ENCODE measurements at regions not wholly inside any gene's neighbourhood (a gene's known extent, or its start where the extent isn't known, plus 50 kb on each side); places are given as distances from the start of the nearest gene placed in this dataset.
"Not testable (repeated sequence)": the region's sequence is repeated elsewhere in the genome, so short reads cannot be mapped to it uniquely, and the experiment has no call there.

DNA sequence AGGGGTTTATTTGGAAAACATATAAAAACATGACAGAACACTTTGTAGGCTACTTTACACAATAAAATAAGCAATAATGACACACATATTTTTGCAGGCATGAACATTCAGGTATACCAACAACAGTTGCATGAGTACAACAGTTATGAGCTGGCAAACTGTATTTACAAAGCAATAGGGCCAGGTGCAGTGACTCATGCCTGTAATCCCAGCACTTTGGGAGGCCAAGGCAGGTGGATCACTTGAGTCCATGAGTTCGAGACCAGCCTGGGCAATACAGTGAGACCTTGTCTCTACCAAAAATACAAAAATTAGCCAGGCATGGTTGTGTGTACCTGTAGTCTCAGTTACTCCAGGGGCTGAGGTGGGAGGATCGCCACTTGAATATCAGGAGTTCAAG, 101.1 kb downstream of the BMP4 start:
- DNase-seq = no peak

- no peak for DNase-seq
Measured at GRCh38 chr14:53855127-53855526, 101.5 kb downstream of the BMP4 start.

GRCh38 chr14:53851394-53852090, 105.1 kb downstream of the BMP4 start:
- no peak for DNase-seq

- DNase-seq = no peak
Measured at GRCh38 chr14:53850714-53851296, 105.8 kb downstream of the BMP4 start.

DNA sequence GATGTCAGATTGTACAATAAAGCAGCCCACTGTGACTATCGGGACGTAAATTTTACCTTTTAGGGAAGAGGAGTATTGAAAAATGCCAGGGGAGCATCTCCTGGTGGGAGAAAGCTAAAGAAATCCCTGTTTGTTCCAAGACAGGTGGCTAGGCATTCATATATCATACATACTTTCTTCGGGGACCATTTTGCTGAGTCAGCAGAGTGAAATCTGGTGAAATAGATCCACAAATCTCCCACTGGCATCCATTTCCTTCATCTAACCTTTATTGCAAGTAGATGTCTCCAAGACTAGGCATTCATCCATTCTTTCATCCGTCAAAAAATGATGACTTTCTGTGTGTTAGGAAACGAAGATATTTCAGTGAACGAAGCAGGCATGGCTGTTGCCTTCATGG, 107.1 kb downstream of the BMP4 start:
- no peak for DNase-seq

- no peak for DNase-seq
Measured at GRCh38 chr14:53848854-53849253, 107.8 kb downstream of the BMP4 start.

- DNase-seq = no peak
Measured at GRCh38 chr14:53847881-53848280, 108.7 kb downstream of the BMP4 start.

GRCh38 chr14:53847057-53847456, 109.6 kb downstream of the BMP4 start:
- DNase-seq = no peak

DNA sequence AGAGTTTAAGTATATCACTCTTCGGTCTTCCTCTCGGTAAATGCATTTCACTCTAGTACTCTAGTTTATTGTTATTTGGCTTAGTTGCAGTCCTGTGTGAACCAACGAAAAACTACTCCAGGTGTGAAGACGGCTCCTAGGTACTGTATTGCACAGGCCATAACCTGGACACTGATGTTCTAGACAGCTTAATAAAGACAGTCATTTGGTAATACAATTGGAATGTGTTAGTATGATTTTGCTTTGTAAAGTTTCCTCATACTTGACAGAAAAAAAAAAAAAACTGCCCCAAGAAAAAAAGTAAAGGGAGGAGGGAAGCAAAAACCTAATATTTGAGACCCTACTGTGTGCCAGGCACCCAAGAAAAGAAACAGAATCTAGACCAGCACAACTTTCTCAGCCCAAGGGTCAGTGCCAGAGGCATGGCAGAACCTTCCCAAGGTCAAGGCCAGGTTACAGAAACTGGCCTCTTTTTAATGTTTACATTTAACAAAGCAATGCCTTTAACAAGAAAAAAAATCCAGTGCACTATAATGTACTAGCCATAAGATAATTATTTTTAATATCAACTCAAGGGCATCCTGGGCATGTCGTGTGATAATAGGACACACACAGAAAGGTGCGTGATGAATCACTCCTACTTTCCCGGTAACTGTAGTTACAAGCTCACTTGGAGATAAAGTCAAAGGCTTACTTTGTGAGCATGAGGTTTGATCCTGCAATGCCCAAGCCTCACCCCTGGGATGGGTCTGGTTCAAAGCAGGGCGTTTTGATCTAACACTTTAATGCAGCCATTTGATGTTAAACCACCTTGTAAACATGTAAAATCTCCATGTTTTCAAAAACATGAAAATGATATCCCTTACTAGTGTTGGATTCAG, 110.6 kb downstream of the BMP4 start:
- DNase-seq = no peak

- no peak for DNase-seq
Measured at GRCh38 chr14:53842938-53843337, 113.7 kb downstream of the BMP4 start.

DNA sequence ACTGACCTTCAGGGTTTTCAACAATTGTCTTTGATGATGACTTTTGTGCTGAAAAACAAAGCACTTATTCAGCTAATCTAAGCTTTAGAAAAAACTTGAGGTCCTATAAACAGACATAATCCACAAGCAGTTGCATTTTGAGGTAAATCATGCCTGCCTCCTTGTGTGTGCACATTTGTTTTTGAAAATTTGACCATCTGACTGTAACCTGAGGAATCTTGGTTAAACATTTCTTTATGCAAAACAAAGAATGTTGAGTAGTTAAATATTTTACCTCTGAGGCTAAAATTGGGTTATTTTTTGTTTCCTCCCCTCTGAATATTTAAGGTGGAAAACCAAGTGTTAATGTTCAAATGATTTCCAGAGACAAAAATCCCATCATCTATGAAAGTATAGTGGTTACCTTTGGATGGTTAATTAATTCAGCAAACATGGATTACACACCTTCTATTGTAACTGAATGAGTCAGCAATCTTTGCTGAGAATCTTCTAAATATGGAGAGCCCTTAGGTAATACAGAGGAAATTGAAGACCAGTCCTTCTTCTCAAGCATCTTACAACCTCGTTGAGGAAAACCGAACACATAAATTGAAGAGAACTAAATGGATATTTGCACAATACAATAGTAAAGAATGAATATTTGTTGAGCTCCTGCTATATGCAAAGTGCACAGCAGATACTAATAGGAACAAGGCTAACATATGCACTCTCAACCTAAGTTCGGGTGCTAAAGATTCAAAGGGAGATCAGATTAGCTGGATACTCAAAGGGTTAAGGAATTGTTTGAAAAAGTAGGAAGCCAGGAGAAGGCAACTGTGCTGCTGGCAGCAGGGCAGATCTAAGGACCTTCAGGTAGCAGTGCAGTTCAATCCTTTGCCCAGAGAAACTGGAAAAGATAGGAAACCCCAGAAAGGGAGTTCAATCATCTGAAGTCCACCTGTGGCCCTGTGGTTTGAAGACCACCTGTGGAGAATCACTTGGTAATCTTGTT, 115.2 kb downstream of the BMP4 start:
- no peak for DNase-seq

DNA sequence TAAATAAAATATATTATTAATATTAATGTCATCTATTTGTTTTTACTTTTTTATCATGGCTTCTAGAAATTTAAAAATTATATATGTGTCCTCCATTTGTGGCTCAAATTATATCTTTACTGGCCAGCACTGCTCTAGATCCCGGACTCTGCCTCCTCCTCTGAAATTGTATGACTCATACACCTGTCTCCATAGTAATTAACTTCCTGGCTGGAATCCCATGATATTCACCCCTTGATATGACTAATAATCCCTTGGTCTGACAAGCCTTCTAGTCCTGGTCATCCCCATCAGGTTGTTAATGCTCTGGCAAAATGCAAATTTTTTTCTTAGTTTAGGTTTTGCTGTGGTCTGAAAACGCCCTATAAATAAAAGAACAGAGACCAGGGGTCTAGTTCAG, 116.2 kb downstream of the BMP4 start:
- DNase-seq = no peak

GRCh38 chr14:53838374-53838773, 118.3 kb downstream of the BMP4 start:
- DNase-seq = no peak

DNA sequence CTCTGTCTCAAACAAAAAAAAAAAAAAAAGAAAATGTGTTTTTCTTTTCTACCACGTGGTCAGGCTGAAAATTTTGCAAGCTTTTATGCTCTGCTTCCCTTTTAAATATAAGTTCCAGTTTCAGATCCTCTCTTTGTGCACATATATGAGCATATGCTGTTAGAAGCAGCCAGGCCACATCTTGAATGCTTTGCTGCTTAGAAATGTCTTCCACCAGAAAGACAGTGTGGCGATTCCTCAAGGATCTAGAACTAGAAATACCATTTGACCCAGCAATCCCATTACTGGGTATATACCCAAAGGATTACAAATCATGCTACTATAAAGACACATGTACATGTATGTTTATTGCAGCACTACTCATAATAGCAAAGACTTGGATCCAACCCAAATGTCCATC, 119.0 kb downstream of the BMP4 start:
- DNase-seq = not testable (repeated sequence)

- DNase-seq = no peak
Measured at GRCh38 chr14:53836551-53836950, 120.1 kb downstream of the BMP4 start.

DNA sequence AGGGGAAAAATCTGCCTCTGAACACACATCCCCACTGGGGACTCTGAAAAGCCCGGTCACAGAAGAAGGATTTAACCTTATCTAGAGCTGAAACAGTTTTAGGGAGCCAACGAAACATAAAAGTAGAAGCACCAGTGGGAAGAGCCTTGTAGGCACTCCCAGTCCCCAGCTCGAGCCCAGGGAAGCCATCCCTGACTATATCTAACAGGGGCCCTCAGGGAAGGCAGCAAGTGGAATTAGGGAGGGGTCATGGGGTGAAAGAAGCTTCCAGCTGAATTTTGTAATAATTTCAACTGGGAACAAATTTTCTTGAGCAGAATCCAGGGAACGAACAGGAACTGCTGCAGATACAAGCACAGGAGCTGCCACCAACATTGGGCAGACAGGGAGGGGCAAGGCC, 127.8 kb downstream of the BMP4 start:
- DNase-seq = no peak

DNA sequence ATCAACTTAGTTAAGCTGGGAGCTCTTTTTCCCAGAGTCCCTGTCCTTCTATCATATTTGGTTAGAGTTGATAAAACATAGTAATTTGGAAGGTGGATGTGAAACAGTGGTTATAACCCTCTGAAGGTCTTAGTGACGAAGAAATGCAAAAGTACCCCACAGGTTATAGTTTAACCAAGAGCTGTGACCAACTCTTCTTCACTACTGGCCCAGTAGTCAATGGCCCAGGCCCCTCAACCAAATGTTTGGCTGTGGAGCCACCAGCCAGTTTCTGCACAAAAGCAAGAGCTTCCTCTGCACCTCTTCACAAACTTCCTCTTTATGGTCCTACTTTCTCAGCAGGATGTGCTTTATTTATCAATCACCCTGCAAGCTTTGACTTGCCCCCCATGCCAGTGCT, 132.6 kb downstream of the BMP4 start:
- DNase-seq = no peak

DNA sequence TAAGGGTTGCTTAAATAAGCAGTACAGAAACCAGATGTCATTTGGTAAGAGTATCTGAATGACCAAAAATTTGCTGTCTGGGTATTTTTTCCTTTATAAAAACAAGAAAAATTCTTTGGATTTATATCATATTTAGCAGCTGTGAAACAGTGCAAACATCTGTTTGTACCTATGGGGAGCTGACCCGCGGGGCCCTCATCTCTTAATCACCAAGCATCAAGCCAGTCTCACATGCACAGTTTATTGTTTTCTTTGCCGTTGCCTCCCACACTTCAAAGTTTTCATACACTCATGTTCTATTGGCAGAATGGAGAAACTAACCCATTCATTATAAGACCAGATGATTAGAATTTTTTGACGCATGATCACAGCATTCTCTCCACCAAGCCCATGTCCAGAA, 142.2 kb downstream of the BMP4 start:
- no peak for DNase-seq

DNA sequence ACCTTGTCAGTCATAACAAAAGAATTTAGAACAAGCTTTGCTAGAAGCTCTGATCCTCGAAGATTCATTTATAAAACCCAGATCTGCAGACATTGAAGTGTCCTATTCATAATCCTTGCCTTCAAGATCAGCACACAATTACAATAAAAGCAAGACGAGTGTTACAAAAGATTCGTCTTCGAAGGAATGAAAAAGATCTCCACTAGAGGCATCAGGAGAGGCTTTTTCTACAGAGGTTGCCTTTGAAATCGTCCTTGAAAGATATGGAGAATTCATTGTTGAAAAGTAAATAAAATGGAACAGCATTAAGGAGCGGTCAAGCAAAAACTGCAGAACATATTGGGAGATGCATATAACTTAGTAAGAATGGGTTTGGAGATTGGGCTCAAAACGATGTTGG, 146.4 kb downstream of the BMP4 start:
- no peak for DNase-seq

DNA sequence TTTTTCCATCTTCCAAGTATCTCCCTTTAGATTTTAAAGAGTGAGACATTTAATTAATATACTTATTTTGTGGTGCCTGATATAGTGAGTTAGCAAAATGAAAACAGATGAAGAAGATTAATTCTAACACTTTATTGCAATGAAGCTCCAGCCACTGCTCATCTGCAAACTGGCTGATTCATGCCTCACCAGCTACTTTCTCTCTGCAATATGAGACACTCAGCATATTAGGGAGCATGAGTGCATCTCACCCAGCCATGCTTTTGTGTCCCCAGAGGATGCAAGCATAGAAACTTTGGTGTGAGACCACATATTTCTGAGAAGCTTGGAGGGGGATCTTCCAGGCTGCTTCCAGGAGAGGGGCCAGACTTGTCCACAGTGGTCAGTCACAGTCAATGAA, 148.6 kb downstream of the BMP4 start:
- DNase-seq = no peak

- DNase-seq = no peak
Measured at GRCh38 chr14:53807542-53807941, 149.1 kb downstream of the BMP4 start.

DNA sequence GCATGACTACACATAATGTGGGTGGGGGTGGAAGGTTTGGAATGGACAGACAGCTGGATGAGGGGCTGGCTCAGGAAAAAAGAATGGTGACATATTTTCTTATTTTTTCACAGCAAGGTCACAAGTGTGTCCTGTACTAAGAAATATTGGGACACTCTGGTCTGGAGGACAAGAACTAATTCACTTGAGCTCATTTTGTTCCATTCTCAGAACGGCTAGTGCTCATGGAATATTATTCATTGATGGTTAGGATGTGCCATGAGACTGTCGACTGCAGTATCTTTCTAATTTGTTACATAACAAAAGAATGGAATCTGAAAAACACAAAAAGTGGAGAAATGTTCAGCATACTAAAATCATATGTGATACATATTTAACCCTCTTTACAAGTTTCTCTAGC, 149.5 kb downstream of the BMP4 start:
- DNase-seq = no peak

GRCh38 chr14:53796734-53797133, 159.9 kb downstream of the BMP4 start:
- DNase-seq = no peak

Measured in CD4-positive, alpha-beta T cell treated with Interferon gamma for 1 hour (primary cell).